A673 (cell line): ENCODE measurements at regions not wholly inside any gene's neighbourhood (a gene's known extent, or its start where the extent isn't known, plus 50 kb on each side); places are given as distances from the start of the nearest gene placed in this dataset.

Experiments
- EZH2 ChIP-seq: fragments of 200-600 bp; sonication (generic); IDR thresholded peaks from 2 replicates; pipeline ENCODE4 v1.6.1; 2017; ENCODE audit warnings: borderline replicate concordance, low read depth, mild to moderate bottlenecking, mixed read lengths, antibody characterized with exemption, low read length; ENCODE audit not compliant: poor library complexity, severe bottlenecking
- TF ChIP-seq, protein P1 (sequence below): fragments of 300-800, 200-600 bp; sonication (generic); conservative IDR thresholded peaks from 2 replicates; pipeline ENCODE4 v1.5.1; 2017; ENCODE audit warnings: low read depth, mild to moderate bottlenecking, antibody characterized with exemption, low read length, moderate library complexity, mixed read lengths

DNA sequence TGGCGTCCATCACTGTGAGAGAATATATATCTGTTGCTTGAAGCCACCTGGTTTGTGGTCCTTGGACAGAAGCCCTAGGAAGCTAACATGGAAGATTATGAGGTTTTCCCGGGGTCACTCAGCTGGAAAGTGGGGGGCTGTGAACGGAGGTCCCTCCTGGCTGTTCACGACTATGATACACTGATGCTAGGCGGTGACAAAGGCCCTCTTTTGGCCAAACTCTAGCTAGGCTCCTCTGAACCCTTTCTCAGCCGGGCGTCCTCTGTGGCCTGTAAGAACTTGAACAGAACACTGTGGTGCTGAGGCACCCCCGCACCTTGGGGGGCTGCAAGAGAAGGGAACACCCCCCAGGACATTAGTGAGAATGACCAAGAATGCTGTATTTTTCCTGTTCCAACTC is 164.6 kb downstream of the TFCP2L1 start:
- TF ChIP-seq, protein P1, sequence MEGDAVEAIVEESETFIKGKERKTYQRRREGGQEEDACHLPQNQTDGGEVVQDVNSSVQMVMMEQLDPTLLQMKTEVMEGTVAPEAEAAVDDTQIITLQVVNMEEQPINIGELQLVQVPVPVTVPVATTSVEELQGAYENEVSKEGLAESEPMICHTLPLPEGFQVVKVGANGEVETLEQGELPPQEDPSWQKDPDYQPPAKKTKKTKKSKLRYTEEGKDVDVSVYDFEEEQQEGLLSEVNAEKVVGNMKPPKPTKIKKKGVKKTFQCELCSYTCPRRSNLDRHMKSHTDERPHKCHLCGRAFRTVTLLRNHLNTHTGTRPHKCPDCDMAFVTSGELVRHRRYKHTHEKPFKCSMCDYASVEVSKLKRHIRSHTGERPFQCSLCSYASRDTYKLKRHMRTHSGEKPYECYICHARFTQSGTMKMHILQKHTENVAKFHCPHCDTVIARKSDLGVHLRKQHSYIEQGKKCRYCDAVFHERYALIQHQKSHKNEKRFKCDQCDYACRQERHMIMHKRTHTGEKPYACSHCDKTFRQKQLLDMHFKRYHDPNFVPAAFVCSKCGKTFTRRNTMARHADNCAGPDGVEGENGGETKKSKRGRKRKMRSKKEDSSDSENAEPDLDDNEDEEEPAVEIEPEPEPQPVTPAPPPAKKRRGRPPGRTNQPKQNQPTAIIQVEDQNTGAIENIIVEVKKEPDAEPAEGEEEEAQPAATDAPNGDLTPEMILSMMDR: no peak
- no peak for TF ChIP-seq EZH2
